T-cell (primary cell): ENCODE measurements at regions not wholly inside any gene's neighbourhood (a gene's known extent, or its start where the extent isn't known, plus 50 kb on each side); places are given as distances from the start of the nearest gene placed in this dataset.

Experiments
- ATAC-seq, 4 experiments: fragments of 200-7000 bp in 3 of 4; fragments of 150-1000 bp in 1 of 4; cut with Tn5 transposase; replicated peaks in 1 of 4; 1 replicate in 3 of 4; 2 replicates in 1 of 4; pipeline ENCODE4 v1.10.0; 2021; ENCODE audit warnings: moderate library complexity in 3 of 4, mild to moderate bottlenecking in 2 of 4, moderate number of reproducible peaks in 1 of 4
- CTCF ChIA-PET, 2 donors: fragments of 300-600 bp; sonication (Branson Sonifier 250); formaldehyde crosslinking; loops; one replicate each; lab custom pipeline; 2022; ENCODE audit warnings: antibody characterized with exemption in 2 of 2; lab: Charles Lee
- POLR2A ChIA-PET, 2 donors: fragments of 300-600 bp; sonication (Branson Sonifier 250); formaldehyde crosslinking; loops; one replicate each; lab custom pipeline; 2022; ENCODE audit warnings: antibody characterized with exemption in 2 of 2; lab: Charles Lee
- DNase-seq, 35 experiments: peaks; one replicate each; pipeline versions ENCODE4 v3.0.0 to v3.0.0-alpha.2; 2013 to 2023
- H3K27ac ChIP-seq: one replicate; pipeline ENCODE4 v1.5.1; 2013; ENCODE audit warnings: low read length
- H3K27me3 ChIP-seq, 2 experiments: replicated peaks in 1 of 2; 1 replicate in 1 of 2; 2 replicates in 1 of 2; pipeline versions ENCODE4 v1.6.1 to v1.7.0; 2013; ENCODE audit warnings: low read length in 1 of 2, mixed read lengths in 1 of 2; ENCODE audit not compliant: control insufficient read depth in 2 of 2, insufficient read depth in 2 of 2; ENCODE audit errors: extremely low read depth in 1 of 2
- H3K36me3 ChIP-seq, 2 donors: 1 replicate in 1 of 2; 2 replicates in 1 of 2; pipeline versions ENCODE4 v1.6.1 to v1.7.0; 2013; ENCODE audit warnings: low read length in 1 of 2; ENCODE audit not compliant: control insufficient read depth in 2 of 2, insufficient read depth in 1 of 2; ENCODE audit errors: extremely low read depth in 1 of 2
- H3K4me1 ChIP-seq, 2 experiments: 1 replicate in 1 of 2; 2 replicates in 1 of 2; pipeline versions ENCODE4 v1.6.1 to v1.7.0; 2013; ENCODE audit warnings: low read length in 2 of 2, mixed read lengths in 1 of 2; ENCODE audit not compliant: insufficient read depth in 2 of 2, control insufficient read depth in 1 of 2; ENCODE audit errors: extremely low read depth in 1 of 2
- H3K4me3 ChIP-seq, 2 donors: 1 replicate in 1 of 2; 2 replicates in 1 of 2; pipeline versions ENCODE4 v1.5.1 to v1.7.0; 2013; ENCODE audit warnings: mild to moderate bottlenecking in 2 of 2, low read length in 1 of 2, moderate library complexity in 1 of 2; ENCODE audit not compliant: control insufficient read depth in 1 of 2; ENCODE audit errors: extremely low read depth in 1 of 2
- H3K9me3 ChIP-seq: 2 replicates; pipeline ENCODE4 v1.7.0; 2013
- H3K27ac Mint-ChIP-seq, 2 donors: one replicate each; pipeline ENCODE4 v1.8.0; 2020 to 2021; ENCODE audit warnings: mild to moderate bottlenecking in 2 of 2, mixed read lengths in 2 of 2
- H3K27me3 Mint-ChIP-seq, 2 donors: one replicate each; pipeline ENCODE4 v1.8.0; 2021 to 2022; ENCODE audit warnings: mixed read lengths in 2 of 2
- H3K36me3 Mint-ChIP-seq: one replicate; pipeline ENCODE4 v1.8.0; 2021; ENCODE audit warnings: mixed read lengths
- H3K4me1 Mint-ChIP-seq, 3 donors: one replicate each; pipeline ENCODE4 v1.8.0; 2020 to 2022; ENCODE audit warnings: mixed read lengths in 3 of 3, mild to moderate bottlenecking in 1 of 3
- H3K4me3 Mint-ChIP-seq, 3 donors: one replicate each; pipeline ENCODE4 v1.8.0; 2020 to 2022; ENCODE audit warnings: mild to moderate bottlenecking in 3 of 3, mixed read lengths in 3 of 3, moderate library complexity in 3 of 3
- H3K9me3 Mint-ChIP-seq, 3 donors: one replicate each; pipeline ENCODE4 v1.8.0; 2020 to 2022; ENCODE audit warnings: mixed read lengths in 3 of 3
- WGBS: methylation state at CpG from one replicate; pipeline ENCODE4 v1.1.5; 2013; ENCODE audit warnings: missing lambda C conversion rate; ENCODE audit not compliant: insufficient coverage; 5-methylcytosine and 5-hydroxymethylcytosine counted together

- Mint-ChIP-seq H3K9me3 (peaks cover 0 to 3% (median 0%) of the 10 kb centered on the region in 3 donors), H3K27me3 (no peaks in the 10 kb centered on the region), H3K4me3 (no peak overlapping the region), H3K27ac (no peak overlapping the region), H3K36me3 (no peaks in the 10 kb centered on the region), H3K4me1 (peaks cover 4 to 16% (median 5%) of the 10 kb centered on the region in 3 donors)
- H3K9me3 ChIP-seq: no peaks in the 10 kb centered on the region
- no peak for ATAC-seq
- no peaks in the 10 kb centered on the region for H3K36me3 ChIP-seq
- no peak overlapping the region for H3K4me3 ChIP-seq
- DNase-seq: no peak
- H3K4me1 ChIP-seq: peaks cover 0 to 5% of the 10 kb centered on the region in 2 experiments
- H3K27ac ChIP-seq: no peak overlapping the region
- ChIA-PET CTCF (no interaction called here), POLR2A (interaction anchor here in 1 of 2 donors (0.5 kb wide), 1 partner anchor 401 kb away, joined by 3 read pairs; no protein-coding TSS in a partner anchor)
- no CpG with 5 or more reads among the region's 2 CpGs for WGBS
- H3K27me3 ChIP-seq: no peaks in the 10 kb centered on the region
These were observed 154.9 kb upstream of the PLEKHG7 start for GRCh38 chr12:92547906-92548305.

GRCh38 chr12:92547420-92547819, 155.4 kb upstream of the PLEKHG7 start:
- POLR2A ChIA-PET: interaction anchor here in 1 of 2 donors (0.5 kb wide), 1 partner anchor 401 kb away, joined by 3 read pairs; no protein-coding TSS in a partner anchor
- WGBS: 94% methylated on average over 2 of the region's 3 CpGs
- no peak overlapping the region for H3K4me3 Mint-ChIP-seq

GRCh38 chr12:92546635-92547348, 156.0 kb upstream of the PLEKHG7 start:
- no peak overlapping the region for H3K27ac Mint-ChIP-seq
- no peak overlapping the region for H3K4me3 ChIP-seq
- POLR2A ChIA-PET: no interaction called here

More at GRCh38 chr12:92547420-92547819, 155.4 kb upstream of the PLEKHG7 start:
- H3K4me1 ChIP-seq: peaks cover 0 to 5% of the 10 kb centered on the region in 2 experiments
- H3K27ac ChIP-seq: no peak overlapping the region
- Mint-ChIP-seq H3K27ac (no peak overlapping the region), H3K27me3 (no peaks in the 10 kb centered on the region), H3K9me3 (peaks cover 0 to 3% (median 0%) of the 10 kb centered on the region in 3 donors), H3K36me3 (no peaks in the 10 kb centered on the region), H3K4me1 (peaks cover 4 to 16% (median 5%) of the 10 kb centered on the region in 3 donors)
- no peak overlapping the region for H3K4me3 ChIP-seq
- CTCF ChIA-PET: no interaction called here
- DNase-seq (no peak), ATAC-seq (no peak)
- no peaks in the 10 kb centered on the region for H3K36me3 ChIP-seq
- no peaks in the 10 kb centered on the region for H3K27me3 ChIP-seq
- no peaks in the 10 kb centered on the region for H3K9me3 ChIP-seq

GRCh38 chr12:92546259-92546634, 156.5 kb upstream of the PLEKHG7 start:
- no peak for DNase-seq
- Histone ChIP-seq H3K4me3 (no peak overlapping the region), H3K27ac (no peak overlapping the region), H3K4me1 (peaks cover 0 to 6% of the 10 kb centered on the region in 2 experiments), H3K36me3 (no peaks in the 10 kb centered on the region), H3K9me3 (no peaks in the 10 kb centered on the region), H3K27me3 (no peaks in the 10 kb centered on the region)
- CTCF ChIA-PET: no interaction called here
- Mint-ChIP-seq H3K36me3 (peaks cover 3% of the 10 kb centered on the region), H3K4me3 (no peak overlapping the region), H3K27me3 (no peaks in the 10 kb centered on the region), H3K9me3 (peaks cover 0 to 3% (median 0%) of the 10 kb centered on the region in 3 donors), H3K4me1 (peaks cover 11 to 25% (median 16%) of the 10 kb centered on the region in 3 donors), H3K27ac (no peak overlapping the region)
- no CpG with 5 or more reads among the region's 3 CpGs for WGBS
- no peak for ATAC-seq
- POLR2A ChIA-PET: no interaction called here

More at GRCh38 chr12:92546635-92547348, 156.0 kb upstream of the PLEKHG7 start:
- DNase-seq (no peak), ATAC-seq (no peak)
- H3K36me3 Mint-ChIP-seq: peaks cover 3% of the 10 kb centered on the region
- no peaks in the 10 kb centered on the region for H3K36me3 ChIP-seq
- no peak overlapping the region for H3K27ac ChIP-seq
- H3K9me3 ChIP-seq: no peaks in the 10 kb centered on the region
- H3K4me1 Mint-ChIP-seq: peaks cover 8 to 21% (median 12%) of the 10 kb centered on the region in 3 donors
- H3K9me3 Mint-ChIP-seq: peaks cover 0 to 3% (median 0%) of the 10 kb centered on the region in 3 donors
- no peaks in the 10 kb centered on the region for H3K27me3 ChIP-seq
- WGBS: no CpG with 5 or more reads among the region's 2 CpGs
- H3K27me3 Mint-ChIP-seq: no peaks in the 10 kb centered on the region
- peaks cover 0 to 3% of the 10 kb centered on the region in 2 experiments for H3K4me1 ChIP-seq
- H3K4me3 Mint-ChIP-seq: no peak overlapping the region
- CTCF ChIA-PET: no interaction called here

- no peaks in the 10 kb centered on the region for H3K27me3 ChIP-seq
- CTCF ChIA-PET: no interaction called here
- Mint-ChIP-seq H3K27ac (no peak overlapping the region), H3K4me3 (no peak overlapping the region), H3K4me1 (peaks cover 31 to 44% (median 33%) of the 10 kb centered on the region in 3 donors), H3K9me3 (peaks cover 0 to 8% (median 3%) of the 10 kb centered on the region in 3 donors), H3K36me3 (peaks cover 3% of the 10 kb centered on the region), H3K27me3 (no peaks in the 10 kb centered on the region)
- no peak for ATAC-seq
- no peak for DNase-seq
- H3K27ac ChIP-seq: no peak overlapping the region
- H3K9me3 ChIP-seq: no peaks in the 10 kb centered on the region
- WGBS: 100% methylated on average over 2 of the region's 6 CpGs
- POLR2A ChIA-PET: interaction anchor here (0.7 kb wide), 3 partner anchors 283 to 1162 kb away, joined by 4 to 8 read pairs (median 8); no protein-coding TSS in a partner anchor
- no peak overlapping the region for H3K4me3 ChIP-seq
- no peaks in the 10 kb centered on the region for H3K36me3 ChIP-seq
- peaks cover 7 to 24% of the 10 kb centered on the region in 2 experiments for H3K4me1 ChIP-seq
These were observed 158.5 kb upstream of the PLEKHG7 start for GRCh38 chr12:92544322-92544721.

GRCh38 chr12:92543840-92544239, 158.9 kb upstream of the PLEKHG7 start:
- WGBS: 90% methylated on average over 2 of the region's 4 CpGs
- Mint-ChIP-seq H3K27ac (peak overlapping the region in 1 of 2 donors; percentile 51), H3K27me3 (no peaks in the 10 kb centered on the region), H3K36me3 (peaks cover 3% of the 10 kb centered on the region), H3K9me3 (peaks cover 0 to 6% (median 3%) of the 10 kb centered on the region in 3 donors), H3K4me1 (peaks cover 35 to 49% (median 38%) of the 10 kb centered on the region in 3 donors), H3K4me3 (no peak overlapping the region)
- no peak overlapping the region for H3K27ac ChIP-seq
- H3K36me3 ChIP-seq: no peaks in the 10 kb centered on the region
- H3K4me3 ChIP-seq: no peak overlapping the region
- no peaks in the 10 kb centered on the region for H3K9me3 ChIP-seq
- DNase-seq: no peak
- no peak for ATAC-seq
- CTCF ChIA-PET: interaction anchor here in 1 of 2 donors (0.6 kb wide), 1 partner anchor 371 kb away, joined by 4 read pairs; no protein-coding TSS in a partner anchor
- peaks cover 10 to 26% of the 10 kb centered on the region in 2 experiments for H3K4me1 ChIP-seq
- POLR2A ChIA-PET: interaction anchor here (0.7 kb wide), 2 partner anchors 497 to 1162 kb away, joined by 8 read pairs; no protein-coding TSS in a partner anchor
- no peaks in the 10 kb centered on the region for H3K27me3 ChIP-seq
